IMR-90 (cell line): ENCODE measurements at regions not wholly inside any gene's neighbourhood (a gene's known extent, or its start where the extent isn't known, plus 50 kb on each side); places are given as distances from the start of the nearest gene placed in this dataset.

ENCODE experiments used
- ATAC-seq: fragments of 200-7000 bp; cut with Tn5 transposase; 2 replicates; pipeline ENCODE4 v1.9.1; 2020; ENCODE audit warnings: low read depth, mild to moderate bottlenecking, moderate library complexity
- BruUV-seq: library from RNA; stranded (reverse); fragments of 400-500 nt; replicated peaks from 2 replicates; lab custom pipeline; 2021; lab: Mats Ljungman, UMichigan
- CTCF ChIA-PET: fragments of 300-600 bp; formaldehyde crosslinking; extraction: SDS; loops from one replicate; lab custom pipeline; 2021; ENCODE audit warnings: antibody characterized with exemption; lab: Yijun Ruan, JAX
- POLR2A ChIA-PET: fragments of 300-600 bp; sonication (Branson Sonifier 250); formaldehyde crosslinking; loops from one replicate; lab custom pipeline; 2022; ENCODE audit warnings: antibody characterized with exemption; ENCODE audit not compliant: unreplicated experiment; lab: Charles Lee
- DNase-seq: peaks from one replicate; pipeline ENCODE4 v3.0.0; 2013
- H2AFZ ChIP-seq: replicated peaks from 2 replicates; pipeline ENCODE3; 2013; ENCODE audit warnings: low read length, mild to moderate bottlenecking; ENCODE audit not compliant: poor library complexity
- H2AK5ac ChIP-seq: 2 replicates; pipeline ENCODE4 v1.6.1; 2013; ENCODE audit warnings: low read depth, low read length, inconsistent platforms
- H2AK9ac ChIP-seq: replicated peaks from 2 replicates; pipeline ENCODE3; 2013; ENCODE audit warnings: mild to moderate bottlenecking, low read depth, low read length, moderate library complexity; ENCODE audit not compliant: poor library complexity
- H2BK120ac ChIP-seq: 2 replicates; pipeline ENCODE4 v1.6.1; 2013; ENCODE audit warnings: low read depth, low read length, inconsistent platforms
- H2BK15ac ChIP-seq: 3 replicates; pipeline ENCODE4 v1.6.1; 2013; ENCODE audit warnings: low read depth, low read length, inconsistent platforms
- H2BK20ac ChIP-seq: 2 replicates; pipeline ENCODE4 v1.6.1; 2013; ENCODE audit warnings: low read depth, mild to moderate bottlenecking, inconsistent platforms, low read length, moderate library complexity
- H2BK5ac ChIP-seq: 2 replicates; pipeline ENCODE4 v1.6.1; 2013; ENCODE audit warnings: mild to moderate bottlenecking, low read depth, low read length, inconsistent platforms; ENCODE audit not compliant: poor library complexity, severe bottlenecking
- H3K14ac ChIP-seq: replicated peaks from 2 replicates; pipeline ENCODE4 v1.6.1; 2013; ENCODE audit warnings: low read depth, low read length, inconsistent platforms
- H3K18ac ChIP-seq: 2 replicates; pipeline ENCODE4 v1.6.1; 2013; ENCODE audit warnings: low read depth, low read length, control low read depth
- H3K23ac ChIP-seq: 2 replicates; pipeline ENCODE4 v1.6.1; 2013; ENCODE audit warnings: low read depth, low read length, inconsistent platforms
- H3K27ac ChIP-seq: 2 replicates; pipeline ENCODE4 v1.5.1; 2013; ENCODE audit warnings: mild to moderate bottlenecking, control low read depth, low read length; ENCODE audit not compliant: insufficient read depth
- H3K27me3 ChIP-seq: 2 replicates; pipeline ENCODE4 v1.6.1; 2013; ENCODE audit warnings: low read length; ENCODE audit not compliant: control insufficient read depth, insufficient read depth
- H3K36me3 ChIP-seq: 2 replicates; pipeline ENCODE4 v1.6.1; 2013; ENCODE audit warnings: low read length, mixed read lengths; ENCODE audit not compliant: control insufficient read depth, insufficient read depth
- H3K4ac ChIP-seq: 2 replicates; pipeline ENCODE4 v1.6.1; 2013; ENCODE audit warnings: low read depth, low read length, inconsistent platforms
- H3K4me1 ChIP-seq: 2 replicates; pipeline ENCODE4 v1.6.1; 2013; ENCODE audit warnings: low read length, mixed read lengths; ENCODE audit not compliant: control insufficient read depth, insufficient read depth
- H3K4me2 ChIP-seq: 2 replicates; pipeline ENCODE4 v1.6.1; 2013; ENCODE audit warnings: low read depth, mild to moderate bottlenecking, control low read depth, low read length, moderate library complexity
- H3K4me3 ChIP-seq: 2 replicates; pipeline ENCODE4 v1.5.1; 2013; ENCODE audit warnings: low read depth, mild to moderate bottlenecking, control low read depth, low read length, moderate library complexity; ENCODE audit not compliant: insufficient read depth
- H3K56ac ChIP-seq: 2 replicates; pipeline ENCODE4 v1.6.1; 2013; ENCODE audit warnings: low read length, inconsistent platforms; ENCODE audit not compliant: insufficient read depth; ENCODE audit errors: extremely low read depth
- H3K79me1 ChIP-seq, 2 experiments: 2 replicates each; pipeline ENCODE4 v1.6.1; 2013; ENCODE audit warnings: low read length in 2 of 2, inconsistent platforms in 1 of 2, low read depth in 1 of 2
- H3K9ac ChIP-seq: 2 replicates; pipeline ENCODE4 v1.6.1; 2013; ENCODE audit warnings: low read depth, low read length, control low read depth
- H3K9me1 ChIP-seq: 2 replicates; pipeline ENCODE4 v1.6.1; 2013; ENCODE audit warnings: low read length, inconsistent platforms; ENCODE audit not compliant: insufficient read depth
- H3K9me3 ChIP-seq: 2 replicates; pipeline ENCODE4 v1.6.1; 2013; ENCODE audit warnings: low read length; ENCODE audit not compliant: control insufficient read depth, insufficient read depth
- H4K20me1 ChIP-seq: 2 replicates; pipeline ENCODE4 v1.6.1; 2013; ENCODE audit warnings: low read length, inconsistent platforms; ENCODE audit not compliant: insufficient read depth
- H4K5ac ChIP-seq: 2 replicates; pipeline ENCODE4 v1.6.1; 2013; ENCODE audit warnings: mild to moderate bottlenecking, low read depth, low read length, control low read depth
- H4K8ac ChIP-seq, 2 experiments: 2 replicates each; pipeline ENCODE4 v1.6.1; 2013; ENCODE audit warnings: low read depth in 2 of 2, low read length in 2 of 2, control low read depth in 1 of 2, inconsistent platforms in 1 of 2
- H4K91ac ChIP-seq: 2 replicates; pipeline ENCODE4 v1.6.1; 2013; ENCODE audit warnings: low read depth, low read length, inconsistent platforms; ENCODE audit not compliant: insufficient read depth
- BHLHE40 ChIP-seq: fragments of 150-350 bp; IDR thresholded peaks from 2 replicates; pipeline ENCODE4 v1.6.1; 2016; ENCODE audit warnings: mild to moderate bottlenecking, low read depth, low read length
- CEBPB ChIP-seq: IDR thresholded peaks from 2 replicates; pipeline ENCODE4 v1.6.1; 2012; ENCODE audit warnings: low read depth, low read length, improper control_type of control experiment
- CTCF ChIP-seq: conservative IDR thresholded peaks from 2 replicates; pipeline ENCODE4 v1.5.1; 2012; ENCODE audit warnings: mild to moderate bottlenecking, low read depth, low read length, improper control_type of control experiment
- ELK1 ChIP-seq: fragments of 150-350 bp; IDR thresholded peaks from 2 replicates; pipeline ENCODE4 v1.6.1; 2016; ENCODE audit warnings: low read depth, mild to moderate bottlenecking, low read length, moderate library complexity, borderline replicate concordance
- MAZ ChIP-seq: IDR thresholded peaks from 2 replicates; pipeline ENCODE4 v1.6.1; 2012; ENCODE audit warnings: low read depth, mild to moderate bottlenecking, low read length, improper control_type of control experiment, moderate library complexity, borderline replicate concordance
- MXI1 ChIP-seq: IDR thresholded peaks from 2 replicates; pipeline ENCODE4 v1.6.1; 2012; ENCODE audit warnings: low read depth, mild to moderate bottlenecking, low read length, moderate library complexity, borderline replicate concordance
- POLR2A ChIP-seq: IDR thresholded peaks from 2 replicates; pipeline ENCODE4 v1.6.1; 2012; ENCODE audit warnings: mild to moderate bottlenecking, low read depth, low read length
- RAD21 ChIP-seq: IDR thresholded peaks from 2 replicates; pipeline ENCODE4 v1.6.1; 2012; ENCODE audit warnings: low read length, improper control_type of control experiment
- RCOR1 ChIP-seq: IDR thresholded peaks from 2 replicates; pipeline ENCODE4 v1.6.1; 2012; ENCODE audit warnings: mild to moderate bottlenecking, low read length, improper control_type of control experiment; ENCODE audit not compliant: insufficient replicate concordance
- RFX5 ChIP-seq: IDR thresholded peaks from 2 replicates; pipeline ENCODE4 v1.8.0; 2012; ENCODE audit warnings: low read depth, mild to moderate bottlenecking, low read length, moderate library complexity
- SMC3 ChIP-seq: fragments of 150-350 bp; IDR thresholded peaks from 2 replicates; pipeline ENCODE4 v1.6.1; 2016; ENCODE audit warnings: low read depth, mild to moderate bottlenecking, antibody characterized with exemption, low read length, moderate library complexity
- USF2 ChIP-seq: fragments of 150-350 bp; IDR thresholded peaks from 2 replicates; pipeline ENCODE4 v1.6.1; 2017; ENCODE audit warnings: mild to moderate bottlenecking, antibody characterized with exemption, low read length, low read depth
- WGBS, 2 experiments: methylation state at CpG; one replicate each; pipeline versions ENCODE4 v1.1.5 to v1.1.7; 2013; ENCODE audit warnings: missing lambda C conversion rate in 2 of 2; ENCODE audit not compliant: insufficient read length in 1 of 2; ENCODE audit errors: extremely low coverage in 2 of 2; 5-methylcytosine and 5-hydroxymethylcytosine counted together
- dilution Hi-C: fragments of 300-500 bp; cut with HindIII; formaldehyde crosslinking; loops from one replicate; pipeline ENCODE4 v1.14.3; 2018; ENCODE audit warnings: low sequenced_read_pairs; ENCODE audit not compliant: unreplicated experiment
- in situ Hi-C: fragments of 300-500 bp; cut with MboI; formaldehyde crosslinking; loops from 3 replicates; pipeline ENCODE4 v1.14.3; 2019; ENCODE audit warnings: low sequenced_read_pairs, inconsistent platforms, mixed read lengths
- intact Hi-C: fragments of 100-400 bp; cut with micrococcal nuclease; formaldehyde crosslinking; loops from 2 replicates; pipeline ENCODE4 v1.10.0; 2022

GRCh38 chr3:171548917-171549316 lies 88.7 kb upstream of the TNIK start:
- Histone ChIP-seq H2BK5ac (no peak overlapping the region), H2AK5ac (no peak overlapping the region), H3K79me1 (no peaks in the 10 kb centered on the region), H2AFZ (peak overlapping the region; percentile 9), H3K9ac (no peak overlapping the region), H2BK15ac (no peak overlapping the region), H2BK120ac (no peak overlapping the region), H2BK20ac (no peak overlapping the region), H3K23ac (peak overlapping the region; percentile 4; the same call in 1 of the 2 replicates), H3K18ac (no peak overlapping the region), H4K20me1 (no peaks in the 10 kb centered on the region), H3K36me3 (no peaks in the 10 kb centered on the region), H2AK9ac (no peak overlapping the region), H3K14ac (no peak overlapping the region; the same call in 1 of the 2 replicates), H4K8ac (no peak overlapping the region), H3K9me3 (no peaks in the 10 kb centered on the region), H3K27ac (no peak overlapping the region), H4K91ac (no peak overlapping the region), H3K4me2 (no peak overlapping the region), H3K9me1 (no peaks in the 10 kb centered on the region), H3K4me1 (no peaks in the 10 kb centered on the region), H3K56ac (no peak overlapping the region), H3K4me3 (no peak overlapping the region), H4K5ac (no peak overlapping the region), H3K27me3 (no peaks in the 10 kb centered on the region), H3K4ac (no peak overlapping the region)
- dilution Hi-C loops (no loop called here), in situ Hi-C loops (no loop called here), intact Hi-C loops (no loop called here)
- POLR2A ChIA-PET: no interaction called here
- no CpG with 5 or more reads among the region's 4 CpGs for WGBS, 2 experiments
- CTCF ChIA-PET: interaction anchor here (1.0 kb wide), 1 partner anchor 494 kb away, joined by 3 read pairs; no protein-coding TSS in a partner anchor
- no TSS peak for BruUV-seq
- TF ChIP-seq SMC3: no peak
- TF ChIP-seq CEBPB: no peak
- no peak for TF ChIP-seq BHLHE40
- TF ChIP-seq CTCF: no peak
- no peak for TF ChIP-seq MXI1
- TF ChIP-seq RCOR1: no peak
- TF ChIP-seq RFX5: no peak
- no peak for TF ChIP-seq RAD21
- no peak for TF ChIP-seq ELK1
- TF ChIP-seq MAZ: no peak
- TF ChIP-seq POLR2A: no peak
- TF ChIP-seq USF2: no peak
- DNase-seq (peak; percentile 18), ATAC-seq (no peak)
